SW 1271 (cell line): ENCODE measurements at regions not wholly inside any gene's neighbourhood (a gene's known extent, or its start where the extent isn't known, plus 50 kb on each side); places are given as distances from the start of the nearest gene placed in this dataset.
A peak's percentile ranks its signal among the peaks of the same experiment; 100 is the strongest.

Experiments
- DNase-seq, 2 experiments: peaks; one replicate each; lab custom pipeline; 2025; lab: John Stamatoyannopoulos, UW

DNA sequence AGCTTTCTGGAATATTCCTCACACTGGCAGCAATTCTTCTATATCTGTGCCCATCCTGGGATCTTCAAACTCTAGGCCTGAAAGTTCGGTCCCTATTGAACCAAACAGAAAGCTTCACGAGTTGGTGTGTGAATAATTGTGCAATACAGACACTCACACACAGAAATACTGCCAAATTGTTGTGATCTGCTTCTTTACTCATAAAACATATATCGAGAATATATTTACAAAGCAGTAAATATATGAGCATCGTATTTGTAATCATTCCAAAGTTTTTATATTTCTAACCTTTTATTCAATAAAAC lies 56.6 kb upstream of the BEX4 start:
- no peak for DNase-seq

DNA sequence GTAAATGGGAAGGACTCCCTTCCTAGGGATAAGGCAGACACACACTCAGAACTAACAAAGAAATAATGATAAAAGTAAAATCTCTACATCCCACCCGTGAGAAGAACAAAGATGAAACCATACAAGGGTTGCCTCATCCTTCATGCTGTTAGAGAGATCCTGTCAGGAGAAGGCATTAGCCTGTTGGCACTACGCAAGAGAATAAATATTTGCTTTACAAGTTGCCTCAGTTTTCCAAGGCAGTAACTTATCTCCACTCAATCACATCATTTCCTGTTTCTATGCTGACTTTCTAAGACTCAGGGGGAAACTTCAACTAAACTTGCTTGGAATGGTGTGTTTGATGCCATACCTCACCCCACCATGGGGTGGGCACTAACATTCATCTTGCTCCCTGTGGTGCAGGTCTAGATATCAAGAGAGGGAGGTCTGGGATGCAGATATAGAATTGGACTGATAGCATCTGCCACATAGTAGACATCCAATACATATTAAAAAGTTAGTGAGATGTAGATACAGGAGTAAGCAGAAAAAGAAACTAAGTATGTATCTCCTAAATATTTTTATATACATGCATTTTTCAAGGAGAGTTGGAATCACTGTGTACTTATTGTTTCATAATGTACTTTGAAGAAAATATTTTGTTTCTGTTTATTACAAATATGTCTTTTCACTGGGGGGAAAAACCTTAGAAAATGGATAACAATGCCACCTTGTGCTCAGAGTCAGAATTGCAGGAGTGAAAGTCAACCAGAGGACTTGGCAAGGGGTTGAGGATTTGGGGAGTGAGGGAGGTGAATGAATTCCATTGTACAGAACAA lies 57.2 kb upstream of the BEX4 start:
- peak in 1 of 2 experiments; percentile 4 for DNase-seq

DNA sequence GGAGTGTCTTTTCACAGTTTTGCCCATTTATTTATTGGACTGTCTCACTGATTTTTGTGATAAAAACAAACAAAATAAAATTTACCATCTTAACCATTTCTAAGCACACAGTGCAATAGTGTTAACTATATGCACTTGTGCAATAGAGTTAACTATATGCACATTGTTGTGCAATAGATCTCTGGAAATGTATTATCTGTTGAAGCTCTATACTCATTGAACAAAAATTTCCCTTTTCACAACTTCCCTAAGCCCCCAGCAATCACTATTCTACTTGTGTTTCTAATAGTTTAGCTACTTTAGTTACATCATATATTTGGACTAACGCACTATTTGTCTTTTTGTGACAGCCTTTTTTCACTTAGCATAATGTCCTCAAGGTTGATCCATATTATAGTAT lies 59.7 kb upstream of the BEX4 start:
- no peak for DNase-seq

GRCh38 chrX:103153661-103154060 lies 60.7 kb upstream of the NXF3 start:
- DNase-seq, result no peak

DNA sequence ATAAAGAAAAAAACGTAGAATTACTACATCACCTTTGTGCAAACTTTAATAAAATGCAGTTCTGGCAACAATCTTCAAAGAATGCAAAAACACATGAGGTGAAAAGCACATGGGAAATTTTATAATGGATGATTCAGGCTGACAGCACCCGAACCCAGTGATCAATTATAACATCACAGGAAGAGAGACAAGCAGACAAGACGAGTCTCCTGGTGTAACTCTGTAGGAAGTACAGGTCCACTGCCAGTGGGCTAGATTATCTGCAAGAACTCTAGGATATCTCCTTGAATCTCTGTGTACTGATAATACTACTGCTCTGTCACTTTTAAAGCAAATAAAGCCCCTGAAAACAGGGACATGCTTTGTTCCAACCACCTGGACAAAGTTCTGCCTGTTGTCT lies 58.9 kb upstream of the NXF3 start:
- DNase-seq, result no peak

- no peak for DNase-seq
Measured at GRCh38 chrX:103149652-103150051, 56.7 kb upstream of the NXF3 start.

DNA sequence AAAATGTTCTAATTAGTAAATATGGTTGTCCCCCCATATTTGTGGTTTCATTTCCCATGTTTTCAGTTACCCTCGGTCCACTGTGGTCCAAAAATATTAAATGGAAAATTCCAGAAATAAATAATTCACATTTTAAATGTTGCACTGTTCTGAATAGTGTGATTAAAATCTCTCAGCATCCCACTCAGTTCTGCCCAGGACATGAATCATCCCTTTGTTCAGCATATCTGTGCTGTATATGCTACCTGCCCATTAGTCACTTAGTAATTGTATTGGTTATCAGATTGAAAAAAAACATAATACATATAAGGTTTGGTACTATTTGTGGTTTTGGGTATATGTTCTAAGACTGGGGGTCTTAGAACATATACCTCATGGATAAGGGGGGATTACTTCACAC lies 55.1 kb upstream of the NXF3 start:
- DNase-seq, result no peak
